GM19240 (cell line): ENCODE measurements at regions not wholly inside any gene's neighbourhood (a gene's known extent, or its start where the extent isn't known, plus 50 kb on each side); places are given as distances from the start of the nearest gene placed in this dataset.
"Not testable (repeated sequence)": the region's sequence is repeated elsewhere in the genome, so short reads cannot be mapped to it uniquely, and the experiment has no call there.

Experiments used
- DNase-seq: peaks from one replicate; pipeline ENCODE4 v3.0.0; 2011; ENCODE audit warnings: low spot score; ENCODE audit not compliant: insufficient read length

DNA sequence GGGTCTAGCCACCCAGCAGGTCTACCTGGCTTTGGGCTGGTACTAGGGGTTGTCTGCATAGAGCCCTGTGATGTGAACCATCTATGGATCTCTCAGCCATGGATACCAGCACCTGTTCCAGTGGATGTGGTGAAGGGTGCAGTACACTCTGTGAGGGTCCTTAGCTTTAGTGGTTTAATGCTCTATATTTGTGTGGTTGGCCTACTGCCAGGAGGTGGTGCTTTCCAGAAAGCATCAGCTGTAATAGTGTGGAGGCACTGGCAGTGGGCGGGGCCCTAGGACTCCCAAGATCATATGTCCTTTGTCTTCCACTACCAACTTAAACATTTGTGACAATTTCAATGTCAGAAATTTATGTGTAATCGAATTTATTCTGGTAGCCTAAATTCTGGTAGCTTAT lies 1065.1 kb downstream of the RPIA start:
- not testable (repeated sequence) for DNase-seq

GRCh38 chr2:89758332-89759026 lies 1067.0 kb downstream of the RPIA start:
- not testable (repeated sequence) for DNase-seq

DNA sequence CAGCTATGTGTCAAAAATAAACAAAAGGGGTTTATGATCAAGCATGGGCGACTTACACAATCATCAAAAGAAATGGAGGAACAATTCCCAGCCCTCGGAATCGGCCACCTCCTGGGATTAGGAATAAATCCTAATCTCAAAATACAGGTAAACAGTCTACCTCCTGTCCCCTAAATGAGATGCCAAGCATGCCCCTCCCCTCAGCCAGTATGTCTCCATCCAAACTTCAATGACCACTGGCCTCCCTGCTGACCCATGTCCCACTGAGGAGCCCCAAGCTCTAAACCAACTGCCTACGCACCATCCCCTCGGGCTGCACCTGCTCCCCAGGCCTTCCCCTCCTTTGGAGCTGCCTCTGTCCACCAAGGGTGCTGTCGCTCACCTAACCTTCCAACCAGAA lies 1069.3 kb downstream of the RPIA start:
- not testable (repeated sequence) for DNase-seq

- not testable (repeated sequence) for DNase-seq
These were observed 1069.7 kb downstream of the RPIA start for GRCh38 chr2:89761171-89761570.

DNA sequence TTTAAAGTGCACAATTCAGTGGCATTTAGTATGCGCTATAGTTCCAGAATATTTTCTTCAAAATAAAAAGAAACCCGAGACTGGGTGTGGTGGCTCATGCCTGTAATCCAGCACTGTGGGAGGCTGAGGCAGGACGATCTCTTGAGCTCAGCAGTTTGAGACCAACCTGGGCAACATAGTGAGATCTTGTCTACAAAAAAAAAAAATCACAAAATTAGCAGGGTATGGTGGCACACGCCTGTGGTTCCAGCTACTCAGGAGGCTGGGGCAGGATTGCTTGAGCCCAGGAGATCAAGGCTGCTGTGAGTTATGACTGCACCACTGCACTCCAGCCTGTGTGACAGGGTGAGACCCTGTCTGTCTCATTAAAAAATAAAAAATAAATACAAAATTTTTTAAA lies 1070.4 kb downstream of the RPIA start:
- DNase-seq, result not testable (repeated sequence)

DNA sequence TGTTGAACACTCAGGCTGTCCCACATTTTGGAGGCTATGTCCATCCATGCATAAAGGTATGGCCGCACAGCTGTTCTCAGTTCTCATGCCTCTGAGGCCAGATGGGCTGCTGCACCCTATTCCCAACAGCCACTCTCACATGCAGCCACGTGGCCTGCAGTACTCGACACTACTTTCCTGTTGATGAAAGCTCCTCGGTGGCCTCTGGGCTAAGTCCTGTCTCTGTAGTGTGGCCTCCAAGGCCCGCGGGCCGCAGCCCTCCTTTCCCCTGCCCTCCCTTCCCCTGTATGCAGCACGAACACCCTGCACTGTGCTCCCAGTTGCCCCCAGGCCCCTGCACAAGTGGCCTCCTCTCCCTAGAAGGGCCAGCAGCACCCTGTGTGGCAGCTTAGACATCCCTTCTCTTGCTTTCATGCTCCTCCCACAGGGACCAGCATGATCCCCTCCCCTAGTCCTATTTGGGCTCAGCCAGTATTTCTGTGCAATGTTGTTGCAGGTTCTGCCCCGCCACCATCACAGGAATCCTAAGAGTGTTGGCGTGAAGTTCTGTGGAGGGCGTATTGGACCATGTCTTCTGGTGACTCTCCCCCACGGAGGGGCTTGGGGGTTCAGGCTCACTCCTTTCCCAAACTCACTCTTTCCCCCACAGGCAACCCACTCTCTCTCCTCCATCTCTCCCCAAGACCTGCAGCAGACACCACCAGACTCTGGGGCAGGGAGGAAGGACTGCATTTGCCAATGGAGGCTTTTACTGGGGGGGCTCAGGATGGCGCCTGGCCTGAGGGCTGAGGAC lies 1071.2 kb downstream of the RPIA start:
- DNase-seq, result not testable (repeated sequence)

DNA sequence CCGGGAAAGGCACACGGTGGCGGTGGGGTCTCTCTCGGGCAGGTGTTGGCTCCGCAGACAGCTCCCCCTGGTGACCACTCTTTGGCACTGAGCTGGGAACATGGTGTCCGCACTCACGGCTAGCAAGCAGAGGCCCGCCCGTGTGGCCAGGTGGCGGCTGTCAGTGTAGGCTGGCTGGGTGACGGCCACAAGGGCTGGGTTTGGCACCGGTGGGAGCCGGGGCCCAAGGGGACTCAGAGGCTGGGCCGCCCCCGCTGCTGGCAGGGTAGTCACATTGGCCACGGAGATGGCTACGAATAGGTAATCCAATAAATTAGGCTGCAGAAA lies 1071.7 kb downstream of the RPIA start:
- DNase-seq, result no peak

- no peak for DNase-seq
These were observed 1072.4 kb downstream of the RPIA start for GRCh38 chr2:89763581-89764485.

- DNase-seq, result not testable (repeated sequence)
These were observed 1073.3 kb downstream of the RPIA start for GRCh38 chr2:89764571-89765360.

- not testable (repeated sequence) for DNase-seq
These were observed 1073.9 kb downstream of the RPIA start for GRCh38 chr2:89765361-89765718.

DNA sequence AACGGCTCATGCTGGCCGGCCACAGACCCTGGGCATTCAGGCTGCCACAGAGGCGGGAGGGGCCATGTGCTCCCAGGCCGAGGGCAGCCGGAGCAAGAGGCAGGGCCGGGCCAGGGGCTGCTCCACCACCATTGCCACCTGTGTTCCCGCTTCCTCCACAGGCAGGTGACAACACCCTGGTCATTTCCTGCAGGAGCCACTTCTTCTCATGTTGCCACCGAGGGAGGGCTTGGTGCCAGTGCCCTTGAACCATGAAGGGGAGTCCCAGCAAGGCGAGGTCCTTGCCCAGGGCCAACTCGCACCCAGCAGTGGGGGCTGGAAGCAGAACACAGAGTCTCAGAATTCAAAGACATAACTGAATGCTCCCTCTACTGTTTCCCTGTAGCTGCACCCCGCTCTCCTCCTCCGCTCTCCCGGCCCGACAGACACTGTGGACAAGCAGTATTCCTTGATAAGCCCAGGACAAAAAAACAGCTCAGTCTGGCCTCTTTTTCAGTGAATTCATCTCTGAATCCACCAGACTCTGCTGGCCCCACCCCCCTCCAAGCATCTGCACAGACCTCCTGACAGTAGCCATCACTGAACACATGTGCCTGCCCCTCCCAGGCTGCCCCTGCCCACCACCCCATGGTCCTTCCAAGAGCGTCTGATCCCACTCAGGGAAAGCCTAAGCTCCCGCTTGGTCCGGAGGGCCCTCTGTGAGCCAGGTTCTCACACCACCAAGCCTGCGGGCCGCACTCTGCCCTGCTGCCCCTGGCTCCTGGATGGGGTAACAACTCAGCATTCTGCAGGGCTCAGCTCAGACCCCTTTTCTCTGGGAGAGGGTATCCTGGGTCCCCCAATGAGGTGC lies 1074.9 kb downstream of the RPIA start:
- DNase-seq, result not testable (repeated sequence)

GRCh38 chr2:89767058-89767457 lies 1075.6 kb downstream of the RPIA start:
- DNase-seq, result not testable (repeated sequence)

DNA sequence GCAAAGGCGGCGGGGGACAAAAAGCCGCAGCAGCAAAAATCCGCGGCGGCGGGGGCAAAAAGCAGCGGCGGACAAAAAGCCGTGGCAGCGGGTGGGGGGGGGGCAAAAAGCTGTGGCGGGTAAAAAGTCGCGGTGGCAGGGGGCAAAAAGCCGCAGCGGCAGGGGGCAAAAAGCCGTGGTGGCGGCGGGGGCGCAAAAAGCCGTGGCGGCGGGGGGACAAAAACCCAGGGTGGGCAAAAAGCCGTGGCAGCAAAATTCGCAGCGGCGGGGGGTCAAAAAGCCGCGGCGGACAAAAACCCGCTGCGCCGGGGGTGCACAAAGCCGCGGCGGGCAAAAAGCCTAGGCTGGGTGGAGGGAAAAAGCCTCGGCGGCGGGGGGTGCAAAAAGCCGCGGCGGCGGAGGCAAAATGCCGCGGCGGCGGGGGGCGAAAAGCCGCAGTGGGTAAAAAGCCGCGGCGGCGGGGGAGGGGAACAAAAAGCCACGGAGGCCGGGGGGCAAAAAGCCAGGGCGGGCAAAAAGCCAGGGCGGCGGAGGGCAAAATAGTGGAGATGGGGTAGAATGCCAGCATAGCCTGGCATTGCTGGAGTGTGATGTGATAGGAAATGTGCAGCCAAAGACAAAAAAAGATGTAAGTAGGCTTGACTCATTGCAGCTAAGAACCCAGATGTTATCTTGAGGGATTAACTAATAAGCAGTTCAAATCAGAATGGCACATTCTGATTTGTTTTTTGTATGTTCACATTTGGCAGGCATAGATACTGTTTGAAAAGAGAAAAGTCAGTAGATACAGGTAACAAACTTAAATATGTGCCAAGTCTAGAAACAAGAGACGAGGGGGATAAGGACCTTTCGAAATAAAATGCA lies 1076.3 kb downstream of the RPIA start:
- DNase-seq, result no peak

GRCh38 chr2:89775885-89776284 lies 1084.4 kb downstream of the RPIA start:
- DNase-seq, result no peak

GRCh38 chr2:89780318-89780717 lies 1088.8 kb downstream of the RPIA start:
- DNase-seq, result no peak

DNA sequence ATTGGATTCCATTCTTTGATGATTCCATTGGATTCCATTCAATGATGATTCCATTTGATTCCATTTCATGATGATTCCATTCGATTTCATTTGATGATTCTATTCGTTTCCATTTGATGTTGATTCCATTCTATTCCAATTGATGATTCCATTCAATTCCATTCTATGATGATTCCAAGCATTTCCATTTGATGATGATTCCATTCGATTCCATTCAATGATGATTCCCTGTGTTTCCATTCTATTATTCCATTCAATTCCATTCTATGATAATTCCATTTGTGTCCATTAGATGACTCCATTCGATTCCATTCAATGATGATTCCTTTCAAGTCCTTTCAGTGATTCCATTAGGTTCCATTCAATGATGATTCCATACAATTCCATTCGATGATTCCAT lies 1090.5 kb downstream of the RPIA start:
- DNase-seq, result no peak

GRCh38 chr2:89784960-89785359 lies 1093.5 kb downstream of the RPIA start:
- DNase-seq, result no peak

DNA sequence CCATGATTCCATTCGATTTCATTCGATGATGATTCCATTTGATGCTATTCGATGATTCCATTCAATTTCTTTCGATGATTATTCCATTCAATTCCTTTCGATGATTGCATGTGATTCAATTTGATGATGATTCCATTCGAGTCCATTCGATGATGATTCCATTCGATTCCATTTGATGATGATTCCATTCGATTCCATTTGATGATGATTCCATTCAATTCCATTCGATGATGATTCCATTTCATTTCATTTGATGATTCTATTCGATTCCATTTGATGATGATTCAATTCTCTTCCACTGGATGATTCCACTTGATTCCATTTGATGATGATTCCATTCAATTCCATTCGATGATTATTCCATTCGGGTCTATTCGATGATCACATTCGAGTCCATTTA lies 1094.1 kb downstream of the RPIA start:
- DNase-seq, result not testable (repeated sequence)

DNA sequence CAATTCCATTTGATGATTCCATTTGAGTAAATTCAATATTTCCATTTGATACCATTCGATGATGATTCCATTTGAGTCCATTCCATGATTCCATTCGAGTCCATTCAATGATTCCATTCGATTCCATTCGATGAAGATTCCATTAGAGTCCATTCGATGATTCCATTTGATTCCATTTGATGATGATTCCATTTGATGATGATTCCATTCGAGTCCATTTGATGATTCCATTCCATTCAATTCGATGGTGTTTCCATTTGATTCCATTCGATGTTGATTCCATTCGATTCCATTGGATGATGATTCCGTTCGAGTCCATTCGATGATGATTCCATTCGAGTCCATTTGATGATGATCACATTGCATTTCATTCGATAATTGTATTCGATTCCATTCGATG lies 1095.2 kb downstream of the RPIA start:
- DNase-seq, result not testable (repeated sequence)
